GM12875 (cell line): ENCODE measurements at regions not wholly inside any gene's neighbourhood (a gene's known extent, or its start where the extent isn't known, plus 50 kb on each side); places are given as distances from the start of the nearest gene placed in this dataset.

Experiments
- H3K4me3 ChIP-seq: one replicate; pipeline ENCODE4 v1.5.1; 2011; ENCODE audit warnings: low read depth, low read length, control low read depth
- TF ChIP-seq, protein P1 (sequence below): IDR thresholded peaks from 2 replicates; pipeline ENCODE4 v1.5.1; 2011; ENCODE audit warnings: low read depth, mild to moderate bottlenecking, control low read depth, inconsistent platforms, low read length, moderate library complexity, borderline replicate concordance; ENCODE audit not compliant: insufficient read depth

DNA sequence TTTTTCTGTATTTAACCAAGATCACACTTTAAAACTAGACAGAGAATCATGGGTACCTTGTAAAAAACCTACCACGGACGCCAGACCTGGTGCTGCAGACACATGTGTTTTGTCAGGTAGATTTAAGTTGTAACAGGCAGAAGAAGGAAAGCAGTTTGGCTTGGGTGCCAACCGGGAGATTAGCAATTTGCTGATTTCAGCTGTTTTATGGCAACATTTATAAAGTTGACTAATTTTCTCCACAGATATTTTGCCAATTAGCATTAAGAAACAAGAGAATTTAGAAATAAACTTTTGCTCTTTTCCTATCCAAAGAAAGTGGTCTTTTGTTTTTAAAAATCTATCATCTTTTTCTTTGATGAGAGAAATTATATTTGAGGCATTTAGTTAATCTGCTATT, 76.3 kb upstream of the STOX2 start:
- no peak overlapping the region for H3K4me3 ChIP-seq
- TF ChIP-seq, protein P1, sequence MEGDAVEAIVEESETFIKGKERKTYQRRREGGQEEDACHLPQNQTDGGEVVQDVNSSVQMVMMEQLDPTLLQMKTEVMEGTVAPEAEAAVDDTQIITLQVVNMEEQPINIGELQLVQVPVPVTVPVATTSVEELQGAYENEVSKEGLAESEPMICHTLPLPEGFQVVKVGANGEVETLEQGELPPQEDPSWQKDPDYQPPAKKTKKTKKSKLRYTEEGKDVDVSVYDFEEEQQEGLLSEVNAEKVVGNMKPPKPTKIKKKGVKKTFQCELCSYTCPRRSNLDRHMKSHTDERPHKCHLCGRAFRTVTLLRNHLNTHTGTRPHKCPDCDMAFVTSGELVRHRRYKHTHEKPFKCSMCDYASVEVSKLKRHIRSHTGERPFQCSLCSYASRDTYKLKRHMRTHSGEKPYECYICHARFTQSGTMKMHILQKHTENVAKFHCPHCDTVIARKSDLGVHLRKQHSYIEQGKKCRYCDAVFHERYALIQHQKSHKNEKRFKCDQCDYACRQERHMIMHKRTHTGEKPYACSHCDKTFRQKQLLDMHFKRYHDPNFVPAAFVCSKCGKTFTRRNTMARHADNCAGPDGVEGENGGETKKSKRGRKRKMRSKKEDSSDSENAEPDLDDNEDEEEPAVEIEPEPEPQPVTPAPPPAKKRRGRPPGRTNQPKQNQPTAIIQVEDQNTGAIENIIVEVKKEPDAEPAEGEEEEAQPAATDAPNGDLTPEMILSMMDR, result no peak

DNA sequence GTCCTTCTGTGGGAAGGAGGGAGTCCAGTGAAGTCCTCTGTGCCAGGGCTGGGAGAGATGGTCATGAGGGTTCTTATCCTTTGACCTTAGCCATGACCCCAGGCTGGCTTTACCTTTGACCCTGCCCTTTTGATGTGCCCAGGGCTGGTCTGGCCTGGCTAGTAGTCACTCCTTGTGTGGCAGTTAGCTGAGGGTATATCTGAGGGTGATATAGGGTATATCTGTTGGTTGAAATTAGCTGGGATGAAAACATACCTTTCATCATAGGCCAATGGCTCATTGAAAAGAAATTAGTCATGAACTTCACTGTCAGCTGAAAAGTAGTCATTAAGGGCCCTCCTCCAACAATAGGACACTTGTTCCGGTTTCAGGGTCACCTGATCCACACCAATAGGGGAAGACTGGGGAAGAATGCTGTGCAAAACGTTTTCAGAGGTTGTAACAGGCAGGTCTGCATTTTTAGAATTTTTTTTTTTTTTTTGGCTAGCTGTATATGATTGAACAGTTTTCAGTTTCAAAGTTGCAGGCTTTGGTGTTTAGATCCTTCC, 74.6 kb upstream of the STOX2 start:
- H3K4me3 ChIP-seq, result no peak overlapping the region
- TF ChIP-seq, protein P1, result no peak

DNA sequence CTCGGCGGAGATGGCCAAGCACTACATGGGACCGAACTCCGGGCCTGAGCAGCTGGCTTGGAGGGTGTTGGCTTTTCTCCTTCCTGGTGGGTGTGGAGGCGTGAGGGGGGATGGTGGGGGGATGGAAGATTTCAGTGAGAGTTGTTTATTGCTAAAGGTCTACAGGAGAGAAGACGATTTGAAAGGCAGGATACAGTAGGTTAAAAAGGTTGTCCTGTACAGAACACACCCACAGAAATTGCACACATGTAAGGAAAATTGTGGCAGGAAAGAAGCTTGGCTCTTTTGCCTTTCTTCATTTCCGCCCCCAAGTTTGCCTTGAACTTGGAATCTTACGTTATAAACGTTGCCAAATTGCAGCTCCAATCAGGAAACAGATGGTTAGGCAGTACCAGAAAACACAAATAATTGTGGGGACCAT, 74.1 kb upstream of the STOX2 start:
- TF ChIP-seq, protein P1, result no peak
- H3K4me3 ChIP-seq, result no peak overlapping the region

DNA sequence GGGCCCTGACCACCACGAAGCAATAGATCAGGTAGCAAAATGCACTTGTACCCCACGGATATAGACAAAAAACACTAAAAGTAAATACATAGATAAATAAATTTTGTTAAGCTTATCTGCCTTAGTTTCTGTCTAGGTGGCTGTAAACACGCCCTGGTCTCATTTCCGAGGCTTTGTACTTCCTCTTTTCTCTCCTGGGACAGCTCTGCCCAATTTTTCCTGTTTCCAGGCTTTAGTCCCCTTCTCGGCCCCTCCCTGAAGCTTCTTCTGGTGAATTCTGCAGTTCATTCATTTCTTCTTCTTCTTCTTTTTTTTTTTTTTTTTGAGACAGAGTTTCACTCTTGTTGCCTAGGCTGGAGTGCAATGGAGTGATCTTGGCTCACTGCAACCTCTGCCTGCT, 73.4 kb upstream of the STOX2 start:
- no peak overlapping the region for H3K4me3 ChIP-seq
- TF ChIP-seq, protein P1, result no peak

DNA sequence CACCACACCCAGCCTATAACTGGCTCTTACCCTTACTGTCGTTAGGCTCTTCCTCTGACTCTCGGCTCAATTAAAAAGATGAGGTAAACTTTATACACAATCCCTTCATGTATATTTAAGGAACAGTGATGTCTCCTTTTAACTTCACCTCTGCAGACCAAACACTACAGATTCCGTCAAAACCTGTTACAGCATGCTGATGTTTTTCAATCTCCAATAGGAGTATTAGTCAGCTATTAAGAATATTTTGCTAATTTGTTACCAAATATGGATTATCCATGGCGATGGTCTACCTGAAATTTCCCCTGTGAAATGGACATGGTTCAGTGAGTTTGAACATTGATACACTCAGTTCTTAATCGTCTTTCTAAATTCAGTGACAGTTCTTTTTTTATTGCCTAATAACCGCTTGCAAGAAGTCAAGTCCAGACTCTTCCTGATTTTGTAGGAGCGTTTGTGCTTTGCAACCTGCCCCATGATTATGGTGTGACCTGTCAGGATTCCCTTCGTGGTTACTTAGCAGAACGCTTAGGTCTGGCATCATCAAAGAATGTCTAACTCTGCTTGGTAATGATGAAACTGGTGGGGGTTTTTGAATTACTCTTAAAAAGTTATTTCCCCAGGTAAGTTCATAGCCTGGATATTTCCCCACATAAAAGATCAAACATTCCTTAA, 72.2 kb upstream of the STOX2 start:
- TF ChIP-seq, protein P1, result no peak
- no peak overlapping the region for H3K4me3 ChIP-seq

DNA sequence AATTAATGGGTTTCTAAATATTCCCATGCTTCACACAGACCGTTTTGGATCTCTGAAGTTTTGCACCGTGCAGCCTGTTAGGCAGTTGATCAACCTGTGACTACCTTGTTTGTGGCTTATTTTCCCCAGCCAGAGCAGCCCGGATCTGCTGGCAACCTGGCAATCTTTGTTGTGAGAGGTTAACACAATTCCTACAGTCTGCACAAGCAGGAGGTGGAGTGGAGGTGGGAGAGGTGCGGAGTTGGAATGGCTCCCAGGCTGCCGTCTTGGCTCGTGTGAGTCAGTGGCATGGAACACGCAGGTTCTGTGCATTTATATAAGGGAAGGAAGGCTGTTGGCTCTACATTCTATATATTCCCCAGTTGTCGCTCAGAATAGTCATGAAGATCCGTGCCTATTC, 70.9 kb upstream of the STOX2 start:
- TF ChIP-seq, protein P1, result no peak
- H3K4me3 ChIP-seq, result no peak overlapping the region

DNA sequence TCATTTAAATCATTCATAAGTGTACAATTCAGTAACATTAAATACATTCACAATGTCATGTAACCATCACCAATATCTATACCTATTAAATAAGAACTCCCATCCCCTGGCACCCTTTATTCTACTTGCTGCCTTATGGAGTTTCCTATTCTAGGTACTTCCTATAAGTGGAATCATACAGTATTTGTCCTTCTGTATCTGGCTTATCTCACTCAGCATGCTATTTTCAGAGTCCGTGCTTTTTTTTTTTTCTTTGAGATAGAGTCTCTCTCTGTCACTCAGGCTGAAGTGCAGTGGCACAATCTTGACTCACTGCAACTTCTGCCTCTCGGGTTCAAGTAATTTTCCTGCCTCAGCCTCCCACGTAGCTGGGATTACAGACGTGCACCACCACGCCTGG, 67.9 kb upstream of the STOX2 start:
- TF ChIP-seq, protein P1, result no peak

More for the DNA sequence above, 67.9 kb upstream of the STOX2 start:
- no peak overlapping the region for H3K4me3 ChIP-seq
